Subcutaneous abdominal adipose tissue (tissue), 5 donors: ENCODE measurements at regions not wholly inside any gene's neighbourhood (a gene's known extent, or its start where the extent isn't known, plus 50 kb on each side); places are given as distances from the start of the nearest gene placed in this dataset.
"Not testable (repeated sequence)": the region's sequence is repeated elsewhere in the genome, so short reads cannot be mapped to it uniquely, and the experiment has no call there.

Source experiments
- H3K27ac ChIP-seq: one replicate; pipeline ENCODE4 v1.7.0; 2013; ENCODE audit warnings: low read depth, mild to moderate bottlenecking, inconsistent platforms, low read length, moderate library complexity
- H3K27me3 ChIP-seq, 5 donors: one replicate each; pipeline ENCODE4 v1.7.0; 2013; ENCODE audit warnings: low read length in 5 of 5, inconsistent platforms in 1 of 5; ENCODE audit not compliant: control insufficient read depth in 5 of 5, insufficient read depth in 4 of 5
- H3K36me3 ChIP-seq, 5 donors: one replicate each; pipeline ENCODE4 v1.7.0; 2013; ENCODE audit warnings: low read length in 5 of 5; ENCODE audit not compliant: control insufficient read depth in 5 of 5, insufficient read depth in 5 of 5
- H3K4me1 ChIP-seq, 5 donors: one replicate each; pipeline ENCODE4 v1.7.0; 2013; ENCODE audit warnings: low read length in 5 of 5, mild to moderate bottlenecking in 3 of 5, moderate library complexity in 1 of 5; ENCODE audit not compliant: control insufficient read depth in 5 of 5, insufficient read depth in 5 of 5
- H3K4me3 ChIP-seq, 5 donors: one replicate each; pipeline ENCODE4 v1.7.0; 2013; ENCODE audit warnings: low read length in 5 of 5, low read depth in 1 of 5
- H3K9ac ChIP-seq, 5 donors: one replicate each; pipeline ENCODE4 v1.7.0; 2013; ENCODE audit warnings: low read length in 5 of 5, mild to moderate bottlenecking in 4 of 5, moderate library complexity in 3 of 5
- H3K9me3 ChIP-seq, 5 donors: one replicate each; pipeline ENCODE4 v1.7.0; 2013; ENCODE audit warnings: low read length in 5 of 5; ENCODE audit not compliant: control insufficient read depth in 5 of 5
- donor health status: healthy.
- donor health status: healthy.
- donor health status: healthy.
- donor health status: healthy.
- donor health status: healthy.

GRCh38 chr4:131726940-131727339 lies 1422.2 kb upstream of the PCDH10 start:
- H3K27me3 ChIP-seq, H3K36me3 ChIP-seq, H3K27ac ChIP-seq, H3K9ac ChIP-seq, H3K9me3 ChIP-seq, H3K4me3 ChIP-seq, H3K4me1 ChIP-seq: not testable (repeated sequence)

- H3K36me3 ChIP-seq, H3K9me3 ChIP-seq, H3K4me1 ChIP-seq, H3K27ac ChIP-seq, H3K27me3 ChIP-seq, H3K9ac ChIP-seq, H3K4me3 ChIP-seq: not testable (repeated sequence)
These were observed 1421.7 kb upstream of the PCDH10 start for GRCh38 chr4:131727418-131727817.

- not testable (repeated sequence) for H3K9ac ChIP-seq, H3K9me3 ChIP-seq
These were observed 1419.9 kb upstream of the PCDH10 start for GRCh38 chr4:131729205-131729604.

DNA sequence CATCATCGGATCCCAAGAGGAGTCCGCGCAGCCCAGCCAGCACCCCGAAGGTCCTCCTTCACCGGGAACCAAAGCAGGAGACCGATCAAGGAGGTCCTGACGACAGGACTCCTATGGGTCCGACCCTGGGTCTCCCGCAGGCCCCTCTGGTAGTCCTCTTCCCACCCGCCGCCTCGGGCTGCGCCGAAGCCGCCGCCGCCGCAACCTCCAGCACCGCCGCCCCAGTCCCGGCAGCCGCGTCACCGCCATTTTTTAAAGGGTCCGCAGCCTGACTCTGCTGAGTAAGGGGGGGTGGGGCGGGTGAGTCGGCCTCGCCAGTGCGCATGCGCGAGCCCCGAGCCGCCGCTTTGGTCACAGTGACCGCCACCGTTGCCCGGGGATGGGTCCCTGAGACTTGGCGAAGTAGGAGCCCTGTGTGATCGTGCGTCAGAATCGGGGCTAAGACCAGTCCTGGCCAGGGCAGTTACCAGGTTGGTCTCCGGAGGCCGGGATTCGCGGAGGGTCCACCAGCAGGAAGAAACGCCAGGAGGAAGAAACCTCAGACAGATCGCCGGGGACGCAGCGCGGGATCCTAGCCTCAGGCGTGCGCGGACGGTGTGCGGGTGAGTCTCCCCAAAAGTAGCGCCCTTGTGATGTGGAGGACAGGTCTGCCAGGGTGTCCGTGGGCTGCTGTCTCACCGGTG lies 1419.2 kb upstream of the PCDH10 start:
- H3K36me3 ChIP-seq, H3K27ac ChIP-seq, H3K4me3 ChIP-seq, H3K9me3 ChIP-seq, H3K27me3 ChIP-seq, H3K4me1 ChIP-seq, H3K9ac ChIP-seq: not testable (repeated sequence)

More at GRCh38 chr4:131729205-131729604, 1419.9 kb upstream of the PCDH10 start:
- H3K27ac ChIP-seq, H3K4me1 ChIP-seq, H3K36me3 ChIP-seq, H3K27me3 ChIP-seq, H3K4me3 ChIP-seq: not testable (repeated sequence)

- not testable (repeated sequence) for H3K9ac ChIP-seq, H3K4me3 ChIP-seq, H3K36me3 ChIP-seq, H3K27me3 ChIP-seq, H3K4me1 ChIP-seq, H3K9me3 ChIP-seq, H3K27ac ChIP-seq
These were observed 1418.5 kb upstream of the PCDH10 start for GRCh38 chr4:131730574-131730973.

- not testable (repeated sequence) for H3K4me3 ChIP-seq, H3K27me3 ChIP-seq, H3K9me3 ChIP-seq, H3K9ac ChIP-seq, H3K4me1 ChIP-seq, H3K36me3 ChIP-seq, H3K27ac ChIP-seq
These were observed 1417.0 kb upstream of the PCDH10 start for GRCh38 chr4:131732034-131732630.

- H3K27ac ChIP-seq, H3K4me1 ChIP-seq, H3K4me3 ChIP-seq, H3K9me3 ChIP-seq, H3K9ac ChIP-seq, H3K36me3 ChIP-seq, H3K27me3 ChIP-seq: not testable (repeated sequence)
These were observed 1414.8 kb upstream of the PCDH10 start for GRCh38 chr4:131734321-131734720.

DNA sequence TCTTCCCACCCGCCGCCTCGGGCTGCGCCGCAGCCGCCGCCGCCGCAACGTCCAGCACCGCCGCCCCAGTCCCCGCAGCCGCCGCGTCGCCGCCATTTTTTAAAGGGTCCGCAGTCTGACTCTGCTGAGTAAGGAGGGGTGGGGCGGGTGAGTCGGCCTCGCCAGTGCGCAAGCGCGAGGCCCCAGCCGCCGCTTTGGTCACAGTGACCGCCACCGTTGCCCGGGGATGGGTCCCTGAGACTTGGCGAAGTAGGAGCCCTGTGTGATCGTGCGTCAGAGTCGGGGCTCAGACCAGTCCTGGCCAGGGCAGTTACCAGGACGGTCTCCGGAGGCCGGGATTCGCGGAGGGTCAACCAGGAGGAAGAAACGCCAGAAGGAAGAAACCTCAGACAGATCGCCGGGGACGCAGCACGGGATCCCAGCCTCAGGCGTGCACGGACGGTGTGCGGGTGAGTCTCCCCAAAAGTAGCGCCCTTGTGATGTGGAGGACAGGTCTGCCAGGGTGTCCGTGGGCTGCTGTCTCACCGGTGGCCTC lies 1414.2 kb upstream of the PCDH10 start:
- H3K9me3 ChIP-seq, H3K27ac ChIP-seq, H3K9ac ChIP-seq, H3K4me3 ChIP-seq, H3K27me3 ChIP-seq, H3K36me3 ChIP-seq, H3K4me1 ChIP-seq: not testable (repeated sequence)

GRCh38 chr4:131738991-131739390 lies 1410.1 kb upstream of the PCDH10 start:
- not testable (repeated sequence) for H3K9me3 ChIP-seq, H3K4me1 ChIP-seq, H3K27me3 ChIP-seq, H3K4me3 ChIP-seq, H3K36me3 ChIP-seq, H3K9ac ChIP-seq, H3K27ac ChIP-seq

GRCh38 chr4:131741836-131742235 lies 1407.3 kb upstream of the PCDH10 start:
- H3K36me3 ChIP-seq, H3K27ac ChIP-seq, H3K9ac ChIP-seq, H3K4me1 ChIP-seq, H3K27me3 ChIP-seq, H3K4me3 ChIP-seq, H3K9me3 ChIP-seq: not testable (repeated sequence)
